ENCODE measurements at regions not wholly inside any gene's neighbourhood (a gene's known extent, or its start where the extent isn't known, plus 50 kb on each side); places are given as distances from the start of the nearest gene placed in this dataset.
"Not testable (repeated sequence)": the region's sequence is repeated elsewhere in the genome, so short reads cannot be mapped to it uniquely, and the experiment has no call there.

DNA sequence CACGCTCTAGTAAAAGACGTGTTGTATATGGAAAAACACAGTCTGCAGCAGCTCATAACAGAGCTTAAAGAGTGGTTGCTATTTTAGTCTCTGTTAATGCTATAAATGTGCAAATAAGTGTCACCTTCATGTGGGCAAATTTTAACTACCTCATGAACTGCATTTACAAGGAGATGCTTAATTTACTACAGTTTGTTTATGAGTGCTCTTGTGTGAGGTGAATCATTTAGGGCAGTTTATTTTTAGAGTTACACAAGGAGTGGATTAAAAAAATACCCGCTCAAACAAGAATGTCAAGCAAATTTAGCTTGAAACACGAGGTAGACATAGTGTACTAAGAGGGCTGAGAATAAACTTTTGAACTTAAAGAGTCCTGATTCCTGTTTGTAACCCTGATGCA is 579.0 kb downstream of the MFSD1 start:
- H3K4me1 Mint-ChIP-seq (ENCODE audit: low read depth, unreplicated experiment): no peaks in the 10 kb centered on the region
- H3K27ac Mint-ChIP-seq (ENCODE audit: unreplicated experiment): no peak overlapping the region
- TF ChIP-seq, protein P1, sequence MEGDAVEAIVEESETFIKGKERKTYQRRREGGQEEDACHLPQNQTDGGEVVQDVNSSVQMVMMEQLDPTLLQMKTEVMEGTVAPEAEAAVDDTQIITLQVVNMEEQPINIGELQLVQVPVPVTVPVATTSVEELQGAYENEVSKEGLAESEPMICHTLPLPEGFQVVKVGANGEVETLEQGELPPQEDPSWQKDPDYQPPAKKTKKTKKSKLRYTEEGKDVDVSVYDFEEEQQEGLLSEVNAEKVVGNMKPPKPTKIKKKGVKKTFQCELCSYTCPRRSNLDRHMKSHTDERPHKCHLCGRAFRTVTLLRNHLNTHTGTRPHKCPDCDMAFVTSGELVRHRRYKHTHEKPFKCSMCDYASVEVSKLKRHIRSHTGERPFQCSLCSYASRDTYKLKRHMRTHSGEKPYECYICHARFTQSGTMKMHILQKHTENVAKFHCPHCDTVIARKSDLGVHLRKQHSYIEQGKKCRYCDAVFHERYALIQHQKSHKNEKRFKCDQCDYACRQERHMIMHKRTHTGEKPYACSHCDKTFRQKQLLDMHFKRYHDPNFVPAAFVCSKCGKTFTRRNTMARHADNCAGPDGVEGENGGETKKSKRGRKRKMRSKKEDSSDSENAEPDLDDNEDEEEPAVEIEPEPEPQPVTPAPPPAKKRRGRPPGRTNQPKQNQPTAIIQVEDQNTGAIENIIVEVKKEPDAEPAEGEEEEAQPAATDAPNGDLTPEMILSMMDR (IDR thresholded peaks at IDR 0.05; ENCODE audit: partially characterized antibody, unreplicated experiment): no peak
- H3K36me3 Mint-ChIP-seq (ENCODE audit: unreplicated experiment): no peaks in the 10 kb centered on the region
- no peaks in the 10 kb centered on the region for H3K9me3 Mint-ChIP-seq (ENCODE audit: unreplicated experiment)
- no peak overlapping the region for H3K4me3 Mint-ChIP-seq (ENCODE audit: unreplicated experiment)
- H3K27me3 Mint-ChIP-seq (ENCODE audit: unreplicated experiment): no peaks in the 10 kb centered on the region
- DNase-seq: no peak

DNA sequence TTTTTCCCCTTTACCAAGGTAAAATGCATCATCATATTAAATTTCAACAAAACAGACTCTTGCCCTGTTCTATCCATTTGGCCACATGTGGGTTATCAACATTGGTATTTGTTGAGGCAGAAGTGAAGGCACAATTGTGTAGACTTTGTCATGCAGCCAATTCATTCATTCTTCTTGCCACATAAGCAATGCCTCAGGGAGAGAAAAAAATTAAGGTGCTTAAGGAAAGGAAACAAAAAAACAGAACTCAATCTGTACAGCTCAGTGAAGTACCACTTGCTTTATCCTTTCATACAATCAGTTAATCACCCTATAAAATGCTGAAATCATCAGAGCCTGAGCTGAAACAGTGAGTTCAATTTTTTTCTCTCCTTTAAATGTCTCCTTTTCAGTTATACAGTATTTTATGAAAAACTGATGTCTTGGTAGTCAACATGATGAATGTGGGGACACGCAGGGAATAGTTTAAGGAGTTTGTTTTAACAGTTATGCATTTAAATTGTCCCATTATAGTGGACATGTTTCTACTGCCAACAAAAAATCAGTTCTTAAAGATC is 588.9 kb downstream of the MFSD1 start:
- TF ChIP-seq, protein P1 (IDR thresholded peaks at IDR 0.05; ENCODE audit: partially characterized antibody, unreplicated experiment): no peak
- H3K27ac Mint-ChIP-seq (ENCODE audit: unreplicated experiment): no peak overlapping the region
- no peak for DNase-seq
- H3K36me3 Mint-ChIP-seq (ENCODE audit: unreplicated experiment): no peaks in the 10 kb centered on the region
- peaks cover 2% of the 10 kb centered on the region for H3K27me3 Mint-ChIP-seq (ENCODE audit: unreplicated experiment)
- H3K9me3 Mint-ChIP-seq (ENCODE audit: unreplicated experiment): peaks cover 4% of the 10 kb centered on the region
- no peak overlapping the region for H3K4me3 Mint-ChIP-seq (ENCODE audit: unreplicated experiment)
- no peaks in the 10 kb centered on the region for H3K4me1 Mint-ChIP-seq (ENCODE audit: low read depth, unreplicated experiment)

DNA sequence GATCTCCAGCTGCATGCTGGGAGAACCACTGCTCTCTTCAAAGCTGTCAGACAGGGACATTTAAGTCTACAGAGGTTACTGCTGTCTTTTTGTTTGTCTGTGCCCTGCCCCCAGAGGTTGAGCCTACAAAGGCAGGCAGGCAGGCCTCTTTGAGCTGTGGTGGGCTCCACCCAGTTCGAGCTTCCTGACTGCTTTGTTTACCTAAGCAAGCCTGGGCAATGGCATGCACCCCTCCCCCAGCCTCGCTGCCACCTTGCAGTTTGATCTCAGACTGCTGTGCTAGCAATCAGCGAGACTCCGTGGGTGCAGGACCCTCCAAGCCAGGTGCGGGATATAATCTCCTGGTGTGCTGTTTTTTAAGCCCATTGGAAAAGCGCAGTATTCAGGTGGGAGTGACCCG is 591.0 kb upstream of the IL12A start:
- not testable (repeated sequence) for H3K4me3 Mint-ChIP-seq (ENCODE audit: unreplicated experiment); H3K9me3 Mint-ChIP-seq (ENCODE audit: unreplicated experiment); DNase-seq; H3K36me3 Mint-ChIP-seq (ENCODE audit: unreplicated experiment); H3K27me3 Mint-ChIP-seq (ENCODE audit: unreplicated experiment); H3K27ac Mint-ChIP-seq (ENCODE audit: unreplicated experiment); H3K4me1 Mint-ChIP-seq (ENCODE audit: low read depth, unreplicated experiment)

DNA sequence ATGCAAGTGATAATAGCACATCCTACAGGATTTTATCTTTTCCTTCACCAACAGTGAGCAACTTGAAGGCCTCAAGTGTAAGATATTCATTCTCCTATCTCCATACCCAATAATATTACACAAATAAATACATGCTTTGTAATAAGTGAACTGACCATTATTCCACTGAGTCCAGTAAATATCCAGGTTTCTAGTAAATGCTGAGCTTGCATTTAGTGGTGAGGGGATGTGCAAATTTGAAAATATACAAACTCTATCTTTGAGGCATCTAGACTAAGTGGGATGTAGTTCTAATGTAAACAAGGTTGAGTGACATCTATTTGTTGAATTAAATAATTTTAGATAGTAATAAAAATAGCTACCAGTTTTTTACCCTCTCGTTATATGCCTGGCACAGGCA is 587.6 kb upstream of the IL12A start:
- Mint-ChIP-seq H3K9me3 (ENCODE audit: unreplicated experiment) (no peaks in the 10 kb centered on the region), H3K27ac (ENCODE audit: unreplicated experiment) (no peak overlapping the region), H3K36me3 (ENCODE audit: unreplicated experiment) (peaks cover 6% of the 10 kb centered on the region), H3K4me3 (ENCODE audit: unreplicated experiment) (no peak overlapping the region), H3K4me1 (ENCODE audit: low read depth, unreplicated experiment) (no peaks in the 10 kb centered on the region), H3K27me3 (ENCODE audit: unreplicated experiment) (no peaks in the 10 kb centered on the region)
- TF ChIP-seq, protein P1 (IDR thresholded peaks at IDR 0.05; ENCODE audit: partially characterized antibody, unreplicated experiment): no peak
- no peak for DNase-seq

DNA sequence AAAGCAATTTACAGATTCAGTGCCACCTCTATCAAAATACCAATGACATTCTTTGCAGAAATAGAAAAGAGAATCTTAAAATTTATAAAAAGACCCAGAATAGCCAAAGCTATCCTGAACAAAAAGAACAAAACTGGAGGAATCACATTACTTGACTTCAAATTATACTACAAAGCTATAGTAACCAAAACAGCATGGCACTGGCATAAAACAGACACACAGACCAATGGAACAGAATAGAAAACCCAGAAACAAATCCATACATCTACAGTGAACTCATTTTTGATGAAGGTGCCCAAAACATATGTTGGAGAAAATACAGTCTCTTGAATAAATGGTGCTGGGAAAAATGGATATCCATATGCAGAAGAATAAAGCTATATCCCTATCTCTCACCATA is 578.9 kb upstream of the IL12A start:
- H3K27me3 Mint-ChIP-seq (ENCODE audit: unreplicated experiment); H3K9me3 Mint-ChIP-seq (ENCODE audit: unreplicated experiment); H3K4me1 Mint-ChIP-seq (ENCODE audit: low read depth, unreplicated experiment); DNase-seq; H3K27ac Mint-ChIP-seq (ENCODE audit: unreplicated experiment); H3K4me3 Mint-ChIP-seq (ENCODE audit: unreplicated experiment): not testable (repeated sequence)
- peaks cover 13% of the 10 kb centered on the region for H3K36me3 Mint-ChIP-seq (ENCODE audit: unreplicated experiment)

DNA sequence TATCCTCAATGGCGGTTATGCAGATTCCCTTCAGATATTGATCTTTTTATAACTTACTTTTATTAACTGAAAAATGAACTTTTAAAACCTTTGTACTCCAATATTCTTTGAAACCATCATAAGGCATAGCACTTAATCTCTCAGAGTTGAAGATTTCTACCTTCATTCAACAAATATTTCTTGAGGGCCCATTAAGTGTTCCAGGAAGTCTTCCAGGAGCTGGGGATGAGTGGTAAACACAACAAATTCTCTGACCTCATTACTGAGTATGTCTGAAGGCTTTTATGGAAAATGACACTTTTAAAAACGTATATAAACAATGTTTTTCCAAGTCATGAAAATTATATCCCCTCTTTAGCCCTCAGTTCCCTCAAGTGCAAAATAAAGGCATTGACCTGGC is 575.3 kb upstream of the IL12A start:
- TF ChIP-seq, protein P1 (IDR thresholded peaks at IDR 0.05; ENCODE audit: partially characterized antibody, unreplicated experiment): no peak
- Mint-ChIP-seq H3K4me1 (ENCODE audit: low read depth, unreplicated experiment) (no peaks in the 10 kb centered on the region), H3K27ac (ENCODE audit: unreplicated experiment) (no peak overlapping the region), H3K4me3 (ENCODE audit: unreplicated experiment) (no peak overlapping the region), H3K27me3 (ENCODE audit: unreplicated experiment) (no peaks in the 10 kb centered on the region), H3K9me3 (ENCODE audit: unreplicated experiment) (no peaks in the 10 kb centered on the region), H3K36me3 (ENCODE audit: unreplicated experiment) (peaks cover 13% of the 10 kb centered on the region)
- no peak for DNase-seq
